OCI-LY7 (cell line): ENCODE measurements at regions not wholly inside any gene's neighbourhood (a gene's known extent, or its start where the extent isn't known, plus 50 kb on each side); places are given as distances from the start of the nearest gene placed in this dataset.

Source experiments
- BruUV-seq: library from RNA; stranded (reverse); fragments of 400-500 nt; replicated peaks from 2 replicates; lab custom pipeline; 2021; lab: Mats Ljungman, UMichigan
- CTCF ChIA-PET: fragments of 300-600 bp; sonication (Branson Sonifier 250); formaldehyde crosslinking; loops from one replicate; lab custom pipeline; 2022; ENCODE audit warnings: antibody characterized with exemption; ENCODE audit not compliant: unreplicated experiment; lab: Charles Lee
- POLR2A ChIA-PET: fragments of 300-600 bp; sonication (Branson Sonifier 250); formaldehyde crosslinking; loops from one replicate; lab custom pipeline; 2022; ENCODE audit warnings: antibody characterized with exemption; lab: Charles Lee
- DNase-seq: peaks from one replicate; pipeline ENCODE4 v3.0.0-alpha.2; 2015; ENCODE audit warnings: low spot score
- H2AFZ ChIP-seq: fragments of 200-600 bp; sonication (generic), shearing (Covaris generic); 2 replicates; pipeline ENCODE4 v1.6.1; 2014; ENCODE audit warnings: mild to moderate bottlenecking, antibody characterized with exemption, low read length, moderate library complexity
- H3K27ac ChIP-seq: fragments of 200-600 bp; sonication (generic); 2 replicates; pipeline ENCODE4 v1.5.1; 2014; ENCODE audit warnings: mixed run types, low read depth, mild to moderate bottlenecking, moderate library complexity, low read length, inconsistent platforms; ENCODE audit not compliant: poor library complexity, severe bottlenecking
- H3K36me3 ChIP-seq: fragments of 200-600 bp; sonication (generic); 2 replicates; pipeline ENCODE4 v1.6.1; 2014; ENCODE audit warnings: mild to moderate bottlenecking, antibody characterized with exemption, low read length, moderate library complexity, mixed read lengths; ENCODE audit not compliant: insufficient read depth
- H3K4me1 ChIP-seq: fragments of 200-600 bp; sonication (generic); 2 replicates; pipeline ENCODE4 v1.5.1; 2014; ENCODE audit warnings: mild to moderate bottlenecking, low read length; ENCODE audit not compliant: insufficient read depth, poor library complexity, severe bottlenecking
- H3K4me2 ChIP-seq: fragments of 200-600 bp; sonication (generic); 2 replicates; pipeline ENCODE4 v1.6.1; 2014; ENCODE audit warnings: mild to moderate bottlenecking, low read length
- H3K4me3 ChIP-seq: fragments of 200-600 bp; sonication (generic); 2 replicates; pipeline ENCODE4 v1.5.1; 2014; ENCODE audit warnings: mild to moderate bottlenecking, low read depth, low read length; ENCODE audit not compliant: poor library complexity, severe bottlenecking
- H3K79me2 ChIP-seq: fragments of 200-600 bp; sonication (generic); 2 replicates; pipeline ENCODE4 v1.6.1; 2016; ENCODE audit warnings: low read depth, mild to moderate bottlenecking, low read length, moderate library complexity, mixed read lengths; ENCODE audit not compliant: insufficient read depth
- H3K9me2 ChIP-seq: fragments of 200-600 bp; sonication (generic); 2 replicates; pipeline ENCODE4 v1.6.1; 2016; ENCODE audit warnings: mild to moderate bottlenecking, low read length, mixed read lengths; ENCODE audit not compliant: insufficient read depth
- H3K9me3 ChIP-seq: fragments of 200-600 bp; sonication (generic); 2 replicates; pipeline ENCODE4 v1.6.1; 2014; ENCODE audit warnings: mild to moderate bottlenecking, mixed run types, low read length, mixed read lengths
- H4K20me1 ChIP-seq: fragments of 200-600 bp; sonication (generic); 2 replicates; pipeline ENCODE4 v1.6.1; 2014; ENCODE audit warnings: mild to moderate bottlenecking, antibody characterized with exemption, low read length, moderate library complexity, mixed read lengths; ENCODE audit not compliant: insufficient read depth
- EZH2phosphoT487 ChIP-seq: fragments of 200-600 bp; sonication (generic); IDR thresholded peaks from 2 replicates; pipeline ENCODE4 v1.6.1; 2018; ENCODE audit warnings: low read depth, borderline replicate concordance, mild to moderate bottlenecking, mixed run types, antibody characterized with exemption, low read length, moderate library complexity, mixed read lengths
- intact Hi-C: fragments of 100-400 bp; cut with micrococcal nuclease; formaldehyde crosslinking; loops from one replicate; pipeline ENCODE4 v1.10.0; 2022; ENCODE audit not compliant: unreplicated experiment
- TF ChIP-seq, protein P1 (sequence below): fragments of 200-600 bp; sonication (generic); conservative IDR thresholded peaks from 2 replicates; pipeline ENCODE4 v1.5.1; 2014; ENCODE audit warnings: mild to moderate bottlenecking, antibody characterized with exemption, low read length, moderate library complexity, mixed read lengths

DNA sequence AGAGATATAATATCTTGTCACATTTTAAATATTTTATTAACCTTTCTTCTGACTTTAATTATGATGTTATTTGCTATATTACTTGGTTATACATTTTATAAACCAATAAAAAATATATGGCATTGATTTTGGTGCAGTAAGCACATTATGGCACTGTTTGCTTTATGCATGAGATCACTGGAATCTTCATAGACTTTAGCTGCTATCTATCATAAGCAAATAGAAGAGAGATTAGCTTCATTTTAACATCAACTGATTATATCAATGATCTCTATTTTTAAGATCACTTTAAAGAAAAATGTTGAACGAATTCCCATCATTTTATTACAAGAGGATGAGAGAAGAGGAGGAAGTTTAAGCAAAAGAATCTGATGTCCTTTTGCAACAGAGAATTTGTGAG is 58.6 kb upstream of the CDK1 start:
- CTCF ChIA-PET: no interaction called here
- no TSS peak for BruUV-seq
- Histone ChIP-seq H4K20me1 (no peaks in the 10 kb centered on the region), H3K4me3 (no peak overlapping the region), H3K36me3 (no peaks in the 10 kb centered on the region), H3K4me2 (no peak overlapping the region), H3K4me1 (no peaks in the 10 kb centered on the region), H3K9me2 (no peaks in the 10 kb centered on the region), H3K27ac (no peak overlapping the region), H3K9me3 (no peaks in the 10 kb centered on the region), H2AFZ (no peak overlapping the region), H3K79me2 (no peaks in the 10 kb centered on the region)
- POLR2A ChIA-PET: no interaction called here
- TF ChIP-seq, protein P1, sequence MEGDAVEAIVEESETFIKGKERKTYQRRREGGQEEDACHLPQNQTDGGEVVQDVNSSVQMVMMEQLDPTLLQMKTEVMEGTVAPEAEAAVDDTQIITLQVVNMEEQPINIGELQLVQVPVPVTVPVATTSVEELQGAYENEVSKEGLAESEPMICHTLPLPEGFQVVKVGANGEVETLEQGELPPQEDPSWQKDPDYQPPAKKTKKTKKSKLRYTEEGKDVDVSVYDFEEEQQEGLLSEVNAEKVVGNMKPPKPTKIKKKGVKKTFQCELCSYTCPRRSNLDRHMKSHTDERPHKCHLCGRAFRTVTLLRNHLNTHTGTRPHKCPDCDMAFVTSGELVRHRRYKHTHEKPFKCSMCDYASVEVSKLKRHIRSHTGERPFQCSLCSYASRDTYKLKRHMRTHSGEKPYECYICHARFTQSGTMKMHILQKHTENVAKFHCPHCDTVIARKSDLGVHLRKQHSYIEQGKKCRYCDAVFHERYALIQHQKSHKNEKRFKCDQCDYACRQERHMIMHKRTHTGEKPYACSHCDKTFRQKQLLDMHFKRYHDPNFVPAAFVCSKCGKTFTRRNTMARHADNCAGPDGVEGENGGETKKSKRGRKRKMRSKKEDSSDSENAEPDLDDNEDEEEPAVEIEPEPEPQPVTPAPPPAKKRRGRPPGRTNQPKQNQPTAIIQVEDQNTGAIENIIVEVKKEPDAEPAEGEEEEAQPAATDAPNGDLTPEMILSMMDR: no peak
- no peak for TF ChIP-seq EZH2phosphoT487
- intact Hi-C loops: no loop called here
- no peak for DNase-seq

DNA sequence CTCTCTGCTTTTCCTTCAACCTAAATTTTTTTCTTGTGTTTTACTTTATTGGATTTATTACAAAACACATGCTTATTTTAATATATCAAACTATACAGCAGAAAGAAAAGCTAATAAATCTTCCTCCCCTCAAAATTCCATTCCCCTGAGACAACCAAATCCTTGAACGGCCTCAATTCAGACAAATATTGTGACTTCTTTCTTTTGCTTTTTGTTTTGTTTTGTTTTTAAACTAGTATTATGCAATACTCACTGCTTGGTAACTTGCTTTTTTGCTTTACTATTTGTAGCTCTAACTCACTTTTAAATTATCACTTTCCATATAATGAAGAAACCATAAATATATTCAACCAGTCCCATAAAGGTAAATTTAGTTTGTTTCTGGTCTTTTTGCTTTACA is 59.4 kb upstream of the CDK1 start:
- TF ChIP-seq, protein P1: no peak
- no peak for TF ChIP-seq EZH2phosphoT487
- Histone ChIP-seq H3K4me2 (no peak overlapping the region), H2AFZ (no peak overlapping the region), H3K4me3 (no peak overlapping the region), H3K79me2 (no peaks in the 10 kb centered on the region), H3K4me1 (no peaks in the 10 kb centered on the region), H3K9me2 (no peaks in the 10 kb centered on the region), H4K20me1 (no peaks in the 10 kb centered on the region), H3K36me3 (no peaks in the 10 kb centered on the region), H3K9me3 (no peaks in the 10 kb centered on the region), H3K27ac (no peak overlapping the region)
- ChIA-PET CTCF (no interaction called here), POLR2A (no interaction called here)
- DNase-seq: no peak
- BruUV-seq: no TSS peak
- intact Hi-C loops: no loop called here

DNA sequence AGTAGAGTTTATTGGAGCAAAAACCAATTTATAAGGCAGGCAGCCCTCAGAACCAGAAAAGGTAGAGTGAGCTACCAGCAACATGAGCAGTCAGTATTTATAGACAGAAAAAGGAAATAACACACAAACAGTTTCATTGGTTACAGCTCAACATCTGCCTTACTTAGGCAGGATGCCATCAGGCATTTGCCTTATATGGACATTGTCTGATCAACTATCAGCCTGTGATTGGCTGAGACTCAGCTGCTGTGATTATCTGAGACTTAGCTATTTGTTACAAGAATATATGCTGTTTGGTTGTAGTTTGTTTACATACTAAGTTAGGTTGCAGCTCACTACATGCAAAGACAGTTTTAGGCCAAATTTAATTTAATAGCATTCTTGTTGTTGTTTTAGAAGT is 60.4 kb upstream of the CDK1 start:
- no peak for DNase-seq
- Histone ChIP-seq H3K4me2 (no peak overlapping the region), H2AFZ (no peak overlapping the region), H3K36me3 (no peaks in the 10 kb centered on the region), H3K27ac (no peak overlapping the region), H3K9me2 (no peaks in the 10 kb centered on the region), H3K4me1 (no peaks in the 10 kb centered on the region), H3K79me2 (no peaks in the 10 kb centered on the region), H3K4me3 (no peak overlapping the region), H4K20me1 (no peaks in the 10 kb centered on the region), H3K9me3 (no peaks in the 10 kb centered on the region)
- no TSS peak for BruUV-seq
- TF ChIP-seq, protein P1: no peak
- no peak for TF ChIP-seq EZH2phosphoT487
- ChIA-PET POLR2A (interaction anchor here (0.5 to 1.7 kb wide), 2 partner anchors 8 to 206 kb away, joined by 4 to 5 read pairs; no protein-coding TSS in a partner anchor), CTCF (no interaction called here)
- intact Hi-C loops: no loop called here
